AG04449 (cell line): ENCODE measurements at regions not wholly inside any gene's neighbourhood (a gene's known extent, or its start where the extent isn't known, plus 50 kb on each side); places are given as distances from the start of the nearest gene placed in this dataset.
"Not testable (repeated sequence)": the region's sequence is repeated elsewhere in the genome, so short reads cannot be mapped to it uniquely, and the experiment has no call there.

Source experiments
- CTCF ChIA-PET: fragments of 350-600 bp; formaldehyde crosslinking; extraction: SDS; loops from one replicate; lab custom pipeline; 2021; ENCODE audit warnings: antibody characterized with exemption; lab: Yijun Ruan, JAX
- POLR2A ChIA-PET: fragments of 400-600, 350-600 bp; formaldehyde crosslinking; extraction: SDS; loops from one replicate; lab custom pipeline; 2020; ENCODE audit warnings: antibody characterized with exemption, inconsistent platforms; lab: Yijun Ruan, JAX
- DNase-seq: peaks from one replicate; pipeline ENCODE4 v3.0.0-alpha.2; 2010; ENCODE audit warnings: low read depth, low spot score
- H3K4me3 ChIP-seq: 2 replicates; pipeline ENCODE4 v1.5.1; 2011; ENCODE audit warnings: low read depth, mild to moderate bottlenecking, control low read depth, low read length
- TF ChIP-seq, protein P1 (sequence below): IDR thresholded peaks from one replicate; pipeline ENCODE4 v1.5.1; 2011; ENCODE audit warnings: mild to moderate bottlenecking, moderate library complexity, low read length, control low read depth, inconsistent platforms; ENCODE audit not compliant: insufficient read depth; ENCODE audit errors: missing control alignments

DNA sequence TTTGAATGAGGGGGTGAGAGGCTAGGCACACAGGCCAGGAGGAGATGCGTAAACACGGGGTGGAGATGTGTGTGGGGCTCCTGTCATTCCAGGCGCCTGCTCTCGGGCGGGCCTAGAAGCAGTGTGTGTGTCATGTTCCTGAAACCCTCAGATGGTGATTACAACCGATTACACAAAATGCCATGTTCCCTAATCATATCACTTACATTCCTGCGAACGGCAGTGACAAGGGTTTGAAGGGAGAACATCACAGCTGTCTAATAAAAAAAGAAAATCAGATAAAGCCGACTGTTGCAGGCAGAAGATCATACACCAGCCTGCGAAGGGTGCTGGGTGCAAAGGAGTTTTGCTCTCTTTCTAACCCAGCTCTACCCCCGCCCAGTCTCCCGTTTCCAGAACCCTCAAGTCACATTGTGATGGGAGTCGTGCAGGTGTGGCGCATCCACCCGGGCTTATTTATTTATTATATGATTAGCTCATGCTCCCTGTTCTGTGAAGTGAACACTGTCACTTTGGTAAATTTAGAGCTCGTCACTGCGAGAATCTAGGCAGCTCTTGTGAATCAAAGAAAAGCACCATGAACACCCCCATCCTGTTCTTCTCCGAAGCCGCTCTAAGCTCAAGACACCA is 140.3 kb downstream of the NR2F2 start:
- POLR2A ChIA-PET: no interaction called here

DNA sequence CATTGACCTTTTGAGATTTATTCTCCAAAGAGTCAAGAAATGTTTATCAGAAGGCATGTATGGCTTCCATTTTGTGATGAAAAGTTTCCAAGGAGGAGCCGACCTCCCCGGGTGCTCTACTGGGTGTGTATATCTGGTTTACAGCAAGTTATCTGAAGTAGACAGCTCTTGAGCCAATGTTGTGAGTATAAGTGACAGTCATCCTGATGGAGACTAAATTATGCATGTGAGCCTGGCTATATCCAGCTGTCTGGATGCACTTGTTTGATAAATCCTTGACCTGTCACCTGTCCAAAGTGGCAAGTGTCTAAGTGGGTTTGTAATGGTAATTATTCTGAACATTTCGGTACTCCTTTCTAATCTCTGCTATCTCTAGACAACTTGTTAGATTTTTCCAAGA is 142.2 kb downstream of the NR2F2 start:
- no peak for DNase-seq
- TF ChIP-seq, protein P1, sequence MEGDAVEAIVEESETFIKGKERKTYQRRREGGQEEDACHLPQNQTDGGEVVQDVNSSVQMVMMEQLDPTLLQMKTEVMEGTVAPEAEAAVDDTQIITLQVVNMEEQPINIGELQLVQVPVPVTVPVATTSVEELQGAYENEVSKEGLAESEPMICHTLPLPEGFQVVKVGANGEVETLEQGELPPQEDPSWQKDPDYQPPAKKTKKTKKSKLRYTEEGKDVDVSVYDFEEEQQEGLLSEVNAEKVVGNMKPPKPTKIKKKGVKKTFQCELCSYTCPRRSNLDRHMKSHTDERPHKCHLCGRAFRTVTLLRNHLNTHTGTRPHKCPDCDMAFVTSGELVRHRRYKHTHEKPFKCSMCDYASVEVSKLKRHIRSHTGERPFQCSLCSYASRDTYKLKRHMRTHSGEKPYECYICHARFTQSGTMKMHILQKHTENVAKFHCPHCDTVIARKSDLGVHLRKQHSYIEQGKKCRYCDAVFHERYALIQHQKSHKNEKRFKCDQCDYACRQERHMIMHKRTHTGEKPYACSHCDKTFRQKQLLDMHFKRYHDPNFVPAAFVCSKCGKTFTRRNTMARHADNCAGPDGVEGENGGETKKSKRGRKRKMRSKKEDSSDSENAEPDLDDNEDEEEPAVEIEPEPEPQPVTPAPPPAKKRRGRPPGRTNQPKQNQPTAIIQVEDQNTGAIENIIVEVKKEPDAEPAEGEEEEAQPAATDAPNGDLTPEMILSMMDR: no peak
- no peak overlapping the region for H3K4me3 ChIP-seq
- ChIA-PET POLR2A (no interaction called here), CTCF (no interaction called here)

More for the DNA sequence above, 140.3 kb downstream of the NR2F2 start:
- TF ChIP-seq, protein P1: no peak
- no peak overlapping the region for H3K4me3 ChIP-seq
- CTCF ChIA-PET: no interaction called here
- no peak for DNase-seq

DNA sequence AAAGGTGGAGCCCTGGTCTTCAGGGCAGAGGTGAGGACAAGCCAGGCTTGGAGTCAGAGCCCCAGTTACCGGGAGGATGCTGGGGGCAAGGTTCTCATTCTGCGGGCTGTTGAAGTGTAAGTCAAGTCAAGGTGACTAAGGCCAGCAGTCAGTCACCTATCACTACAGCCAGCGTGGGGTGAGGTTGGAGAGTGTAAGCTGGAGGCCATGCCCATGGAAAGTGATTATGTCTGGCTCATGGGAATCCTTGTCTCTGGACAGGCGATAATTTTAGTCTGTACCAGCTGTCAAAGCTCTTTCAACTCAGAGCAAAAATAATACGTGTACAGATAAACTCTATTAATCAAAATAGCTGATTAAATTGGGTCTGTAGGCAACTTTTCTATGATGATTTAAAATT is 143.1 kb downstream of the NR2F2 start:
- ChIA-PET CTCF (no interaction called here), POLR2A (no interaction called here)
- TF ChIP-seq, protein P1: no peak
- H3K4me3 ChIP-seq: no peak overlapping the region
- DNase-seq: no peak

DNA sequence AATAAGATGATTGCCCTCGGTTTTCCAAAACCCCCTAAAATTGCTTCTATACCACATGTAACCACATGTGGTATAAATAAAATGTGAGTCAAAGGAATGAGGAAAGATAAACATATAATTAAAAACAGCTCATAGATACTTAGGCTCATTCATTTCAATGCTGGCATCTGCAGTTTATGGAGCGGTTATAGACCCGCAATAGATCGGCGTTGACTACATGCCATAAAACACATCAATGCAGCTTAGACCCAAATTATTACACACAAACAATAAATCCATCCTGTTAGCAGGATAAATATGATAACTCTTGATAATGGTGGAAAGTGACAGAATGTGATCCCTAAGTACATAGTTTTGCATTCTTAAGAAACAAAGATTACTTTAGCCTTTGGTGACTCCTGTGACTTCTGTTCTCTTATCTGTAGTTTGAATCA is 143.7 kb downstream of the NR2F2 start:
- ChIA-PET CTCF (no interaction called here), POLR2A (no interaction called here)
- TF ChIP-seq, protein P1: no peak
- H3K4me3 ChIP-seq: no peak overlapping the region
- no peak for DNase-seq

DNA sequence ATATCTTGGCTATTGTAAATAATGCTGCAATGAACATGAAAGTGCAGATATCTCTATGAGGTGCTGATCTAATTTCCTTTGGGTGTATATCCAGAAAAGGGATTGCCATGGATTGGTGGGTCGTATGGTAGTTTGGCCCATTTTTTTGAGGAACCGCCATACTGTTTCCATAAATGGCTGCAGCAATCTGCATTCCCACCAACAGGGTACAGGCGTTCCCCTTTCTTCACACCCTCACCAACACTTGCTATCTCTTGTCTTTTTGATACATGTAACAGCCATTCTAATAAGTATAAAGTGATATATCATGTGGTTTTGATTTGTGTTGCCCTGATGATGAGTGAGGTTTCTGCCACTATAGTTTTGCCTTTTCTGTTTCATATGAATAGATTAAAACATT is 146.7 kb downstream of the NR2F2 start:
- POLR2A ChIA-PET: no interaction called here
- H3K4me3 ChIP-seq: no peak overlapping the region
- no peak for DNase-seq
- TF ChIP-seq, protein P1: no peak
- CTCF ChIA-PET: no interaction called here

DNA sequence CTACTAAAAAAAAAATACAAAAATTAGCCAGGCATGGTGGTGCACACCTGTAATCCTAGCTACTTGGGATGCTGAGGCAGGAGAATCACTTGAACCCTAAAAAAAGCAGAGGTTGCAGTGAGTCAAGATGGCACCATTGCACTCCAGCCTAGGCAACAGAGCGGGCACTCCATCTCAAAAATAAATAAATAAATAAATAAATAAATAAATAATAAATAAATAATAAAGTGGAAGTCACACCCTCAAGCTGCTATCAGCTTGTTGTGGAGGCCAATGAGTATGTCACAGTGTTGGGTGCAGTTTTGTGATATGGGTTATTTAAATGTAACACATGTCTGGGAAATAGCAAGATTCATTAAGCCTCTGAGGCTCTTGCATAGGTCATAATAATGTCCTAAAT is 153.9 kb downstream of the NR2F2 start:
- POLR2A ChIA-PET, DNase-seq, CTCF ChIA-PET, H3K4me3 ChIP-seq: not testable (repeated sequence)

DNA sequence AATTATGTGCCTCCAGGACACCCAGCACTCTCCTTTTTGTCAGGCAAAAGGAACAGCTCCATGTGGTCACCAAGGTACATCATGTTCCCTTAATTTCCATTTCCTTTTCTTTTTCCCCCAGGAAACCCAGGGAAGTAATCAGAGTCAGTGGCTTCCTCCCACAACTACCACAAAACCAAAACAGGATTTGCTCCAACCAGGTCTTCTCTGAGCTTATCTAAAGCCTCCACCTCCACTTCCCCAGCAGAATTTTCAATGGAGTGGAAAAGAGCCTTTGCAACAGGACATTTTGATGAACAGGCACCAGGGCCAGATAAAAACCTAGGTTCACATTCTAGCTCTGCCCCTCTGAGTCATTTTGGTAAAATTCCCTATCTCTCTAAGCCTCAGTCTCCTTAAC is 154.3 kb downstream of the NR2F2 start:
- H3K4me3 ChIP-seq: no peak overlapping the region
- ChIA-PET CTCF (no interaction called here), POLR2A (no interaction called here)
- no peak for DNase-seq
- TF ChIP-seq, protein P1: no peak
